Spleen (tissue), 7 donors: ENCODE measurements at regions not wholly inside any gene's neighbourhood (a gene's known extent, or its start where the extent isn't known, plus 50 kb on each side); places are given as distances from the start of the nearest gene placed in this dataset.

ENCODE experiments used
- POLR2A ChIP-seq, 3 donors: fragments of 450-650 bp; IDR thresholded peaks; one replicate each; pipeline ENCODE4 v1.5.1; 2017; ENCODE audit warnings: antibody characterized with exemption in 3 of 3, mild to moderate bottlenecking in 1 of 3
- POLR2AphosphoS5 ChIP-seq, 3 donors: sonication (generic); formaldehyde crosslinking; IDR thresholded peaks; one replicate each; pipeline ENCODE4 v1.5.1; 2017; ENCODE audit warnings: antibody characterized with exemption in 3 of 3
- TF ChIP-seq, protein P1 (sequence below), 11 experiments: fragments of 200-600 bp in 7 of 11; fragments of 450-650 bp in 4 of 11; sonication (generic) in 4 of 11; IDR thresholded peaks in 8 of 11; conservative IDR thresholded peaks in 3 of 11; 1 replicate in 7 of 11; 2 replicates in 4 of 11; pipeline versions ENCODE4 v1.4.0 to v1.8.0; 2016 to 2021; ENCODE audit warnings: antibody characterized with exemption in 11 of 11, inconsistent platforms in 4 of 11, mild to moderate bottlenecking in 1 of 11
- donor health status: DM: no; HTN: no; CAD: no; lungs with moderate emphysema.
- donor health status: DM: no; HTN: no; CAD: no.
- donor health status: DM: no; HTN: no; CAD: no.

- TF ChIP-seq, protein P1, sequence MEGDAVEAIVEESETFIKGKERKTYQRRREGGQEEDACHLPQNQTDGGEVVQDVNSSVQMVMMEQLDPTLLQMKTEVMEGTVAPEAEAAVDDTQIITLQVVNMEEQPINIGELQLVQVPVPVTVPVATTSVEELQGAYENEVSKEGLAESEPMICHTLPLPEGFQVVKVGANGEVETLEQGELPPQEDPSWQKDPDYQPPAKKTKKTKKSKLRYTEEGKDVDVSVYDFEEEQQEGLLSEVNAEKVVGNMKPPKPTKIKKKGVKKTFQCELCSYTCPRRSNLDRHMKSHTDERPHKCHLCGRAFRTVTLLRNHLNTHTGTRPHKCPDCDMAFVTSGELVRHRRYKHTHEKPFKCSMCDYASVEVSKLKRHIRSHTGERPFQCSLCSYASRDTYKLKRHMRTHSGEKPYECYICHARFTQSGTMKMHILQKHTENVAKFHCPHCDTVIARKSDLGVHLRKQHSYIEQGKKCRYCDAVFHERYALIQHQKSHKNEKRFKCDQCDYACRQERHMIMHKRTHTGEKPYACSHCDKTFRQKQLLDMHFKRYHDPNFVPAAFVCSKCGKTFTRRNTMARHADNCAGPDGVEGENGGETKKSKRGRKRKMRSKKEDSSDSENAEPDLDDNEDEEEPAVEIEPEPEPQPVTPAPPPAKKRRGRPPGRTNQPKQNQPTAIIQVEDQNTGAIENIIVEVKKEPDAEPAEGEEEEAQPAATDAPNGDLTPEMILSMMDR (IDR thresholded peaks at IDR 0.05 in 8 of 11, conservative IDR thresholded peaks at IDR 0.05 in 3 of 11), result peak in 6 of 11 experiments; percentile 19 to 54 (median 42)
- TF ChIP-seq POLR2A (IDR thresholded peaks at IDR 0.05) (no peak), POLR2AphosphoS5 (IDR thresholded peaks at IDR 0.05) (no peak)
These were observed 469.4 kb upstream of the ROBO2 start for GRCh38 chr3:76570436-76571057.
